Activated CD8-positive, alpha-beta T cell treated with anti-CD3 and anti-CD28 coated beads for 36 hours (primary cell): ENCODE measurements at regions not wholly inside any gene's neighbourhood (a gene's known extent, or its start where the extent isn't known, plus 50 kb on each side); places are given as distances from the start of the nearest gene placed in this dataset.

Experiments
- ATAC-seq: fragments of 200-7000 bp; cut with Tn5 transposase; one replicate; pipeline ENCODE4 v1.10.0; 2021; ENCODE audit warnings: mild to moderate bottlenecking, moderate library complexity
- CTCF ChIA-PET: fragments of 350-600 bp; sonication (Branson Sonifier 250); formaldehyde crosslinking; loops from one replicate; lab custom pipeline; 2021; ENCODE audit warnings: antibody characterized with exemption; lab: Charles Lee
- POLR2A ChIA-PET: fragments of 350-600 bp; sonication (Branson Sonifier 250); formaldehyde crosslinking; loops from one replicate; lab custom pipeline; 2021; ENCODE audit warnings: antibody characterized with exemption; lab: Charles Lee
- DNase-seq: peaks from one replicate; pipeline ENCODE4 v3.0.0-alpha.2; 2020
- H3K27ac Mint-ChIP-seq: one replicate; pipeline ENCODE4 v1.8.0; 2021; ENCODE audit warnings: mild to moderate bottlenecking, mixed read lengths
- H3K27me3 Mint-ChIP-seq: one replicate; pipeline ENCODE4 v1.8.0; 2021; ENCODE audit warnings: mixed read lengths
- H3K36me3 Mint-ChIP-seq: one replicate; pipeline ENCODE4 v1.8.0; 2021; ENCODE audit warnings: low read depth, mixed read lengths
- H3K4me1 Mint-ChIP-seq: one replicate; pipeline ENCODE4 v1.8.0; 2021; ENCODE audit warnings: low read depth, mixed read lengths
- H3K4me3 Mint-ChIP-seq: one replicate; pipeline ENCODE4 v1.8.0; 2021; ENCODE audit warnings: mild to moderate bottlenecking, moderate library complexity, mixed read lengths
- H3K9me3 Mint-ChIP-seq: one replicate; pipeline ENCODE4 v1.8.0; 2021; ENCODE audit warnings: mixed read lengths
- intact Hi-C: fragments of 100-400 bp; cut with micrococcal nuclease; formaldehyde crosslinking; loops from one replicate; pipeline ENCODE4 v1.10.0; 2022
- TF ChIP-seq, protein P1 (sequence below): fragments of 200-600 bp; IDR thresholded peaks from one replicate; pipeline ENCODE4 v1.8.0; 2022; ENCODE audit warnings: antibody characterized with exemption, mild to moderate bottlenecking

DNA sequence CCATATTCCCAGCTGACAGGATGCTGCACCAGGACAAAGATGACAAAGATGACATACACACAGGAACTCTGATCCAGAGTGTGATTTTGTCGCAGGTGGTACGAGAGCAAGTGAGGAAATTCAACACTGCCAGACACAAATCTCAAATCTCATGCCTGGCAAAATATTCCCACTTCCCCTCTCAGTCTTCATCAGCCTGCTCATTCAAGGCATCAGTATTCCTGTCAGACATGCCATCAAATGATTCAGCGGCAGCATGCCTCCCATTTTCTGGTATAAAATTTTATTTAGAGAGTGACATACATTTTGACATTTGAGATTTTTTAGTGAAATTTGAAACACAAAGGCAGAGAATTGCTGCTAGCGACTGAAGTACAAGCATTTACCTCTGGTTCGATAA is 228.1 kb upstream of the LMCD1 start:
- no peak overlapping the region for H3K27ac Mint-ChIP-seq
- H3K4me1 Mint-ChIP-seq, result no peaks in the 10 kb centered on the region
- ChIA-PET POLR2A (no interaction called here), CTCF (no interaction called here)
- no peaks in the 10 kb centered on the region for H3K36me3 Mint-ChIP-seq
- TF ChIP-seq, protein P1, sequence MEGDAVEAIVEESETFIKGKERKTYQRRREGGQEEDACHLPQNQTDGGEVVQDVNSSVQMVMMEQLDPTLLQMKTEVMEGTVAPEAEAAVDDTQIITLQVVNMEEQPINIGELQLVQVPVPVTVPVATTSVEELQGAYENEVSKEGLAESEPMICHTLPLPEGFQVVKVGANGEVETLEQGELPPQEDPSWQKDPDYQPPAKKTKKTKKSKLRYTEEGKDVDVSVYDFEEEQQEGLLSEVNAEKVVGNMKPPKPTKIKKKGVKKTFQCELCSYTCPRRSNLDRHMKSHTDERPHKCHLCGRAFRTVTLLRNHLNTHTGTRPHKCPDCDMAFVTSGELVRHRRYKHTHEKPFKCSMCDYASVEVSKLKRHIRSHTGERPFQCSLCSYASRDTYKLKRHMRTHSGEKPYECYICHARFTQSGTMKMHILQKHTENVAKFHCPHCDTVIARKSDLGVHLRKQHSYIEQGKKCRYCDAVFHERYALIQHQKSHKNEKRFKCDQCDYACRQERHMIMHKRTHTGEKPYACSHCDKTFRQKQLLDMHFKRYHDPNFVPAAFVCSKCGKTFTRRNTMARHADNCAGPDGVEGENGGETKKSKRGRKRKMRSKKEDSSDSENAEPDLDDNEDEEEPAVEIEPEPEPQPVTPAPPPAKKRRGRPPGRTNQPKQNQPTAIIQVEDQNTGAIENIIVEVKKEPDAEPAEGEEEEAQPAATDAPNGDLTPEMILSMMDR, result no peak
- no peaks in the 10 kb centered on the region for H3K27me3 Mint-ChIP-seq
- no peak for ATAC-seq
- no peak overlapping the region for H3K4me3 Mint-ChIP-seq
- intact Hi-C loops, result no loop called here
- H3K9me3 Mint-ChIP-seq, result no peaks in the 10 kb centered on the region
- no peak for DNase-seq

DNA sequence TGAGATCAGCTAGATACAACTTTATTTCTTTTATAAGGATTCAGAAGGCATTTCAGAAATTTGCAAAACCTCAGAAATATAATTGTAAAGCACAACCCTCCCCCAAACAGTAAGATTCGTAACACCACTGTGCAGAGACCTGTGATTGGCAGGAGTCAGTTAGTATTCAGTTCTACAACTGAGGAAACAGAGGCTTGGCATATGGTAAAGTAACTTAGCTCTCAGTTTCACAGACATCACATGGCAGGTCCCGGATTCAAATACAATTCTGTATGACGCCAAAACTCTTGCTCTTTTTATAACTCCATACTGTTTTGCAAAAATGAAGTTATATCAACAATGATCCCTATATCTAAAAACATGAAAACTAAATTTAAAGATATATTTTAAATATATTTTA is 225.6 kb upstream of the LMCD1 start:
- Mint-ChIP-seq H3K27me3 (no peaks in the 10 kb centered on the region), H3K4me1 (no peaks in the 10 kb centered on the region), H3K9me3 (no peaks in the 10 kb centered on the region), H3K27ac (no peak overlapping the region), H3K36me3 (no peaks in the 10 kb centered on the region), H3K4me3 (no peak overlapping the region)
- intact Hi-C loops, result no loop called here
- ChIA-PET CTCF (interaction anchor here (0.8 to 1.1 kb wide), 4 partner anchors 20 to 141 kb away, joined by 3 to 6 read pairs (median 3); no protein-coding TSS in a partner anchor), POLR2A (no interaction called here)
- TF ChIP-seq, protein P1, result no peak
- DNase-seq (no peak), ATAC-seq (no peak)

DNA sequence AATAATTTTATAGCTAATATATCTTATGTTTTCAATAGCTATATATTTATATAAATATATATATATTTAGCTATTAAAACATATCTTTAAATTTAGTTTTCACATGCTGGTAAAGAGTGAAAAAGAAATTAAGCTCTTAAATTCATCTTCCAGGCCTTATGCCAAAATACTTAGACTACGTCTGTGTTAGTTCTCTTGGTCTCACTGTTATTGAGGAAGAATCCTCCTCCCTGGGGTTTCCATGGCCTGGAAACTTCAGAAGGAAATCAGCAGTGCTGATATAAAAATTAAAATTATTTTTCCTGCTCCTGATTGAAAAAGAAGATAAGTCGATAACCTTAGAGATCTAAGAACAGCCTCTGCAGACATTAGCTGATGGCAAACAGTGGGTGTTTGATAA is 225.1 kb upstream of the LMCD1 start:
- no peak for ATAC-seq
- TF ChIP-seq, protein P1, result no peak

DNA sequence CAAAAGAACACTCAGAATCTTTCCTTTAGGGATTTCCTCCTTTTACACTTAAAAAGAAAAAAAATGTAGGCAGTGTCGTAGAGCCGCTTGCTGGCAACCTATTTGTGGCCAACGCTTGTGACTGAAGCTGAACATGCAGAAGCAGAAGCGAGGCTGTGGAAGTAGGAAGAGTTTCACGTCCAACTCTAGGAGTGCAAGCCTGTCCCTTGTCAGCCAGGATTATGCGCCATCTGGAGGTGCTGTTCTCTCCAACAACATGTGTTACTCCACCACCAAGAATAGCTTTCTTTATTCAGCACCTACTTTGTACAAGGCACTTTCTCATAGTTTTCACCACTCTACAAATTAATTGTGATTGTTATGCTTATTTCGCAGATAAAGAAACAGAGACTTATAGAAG is 223.2 kb upstream of the LMCD1 start:
- intact Hi-C loops, result no loop called here
- TF ChIP-seq, protein P1, result no peak
- ChIA-PET CTCF (no interaction called here), POLR2A (no interaction called here)
- Mint-ChIP-seq H3K27me3 (no peaks in the 10 kb centered on the region), H3K27ac (no peak overlapping the region), H3K4me3 (no peak overlapping the region), H3K36me3 (no peaks in the 10 kb centered on the region), H3K4me1 (no peaks in the 10 kb centered on the region), H3K9me3 (no peaks in the 10 kb centered on the region)
- ATAC-seq (no peak), DNase-seq (no peak)

More for the DNA sequence above, 225.1 kb upstream of the LMCD1 start:
- DNase-seq, result no peak
- POLR2A ChIA-PET, result no interaction called here
- CTCF ChIA-PET, result interaction anchor here (0.8 to 1.1 kb wide), 4 partner anchors 20 to 141 kb away, joined by 3 to 6 read pairs (median 3); no protein-coding TSS in a partner anchor
- no peak overlapping the region for H3K27ac Mint-ChIP-seq
- no peaks in the 10 kb centered on the region for H3K27me3 Mint-ChIP-seq
- H3K4me1 Mint-ChIP-seq, result no peaks in the 10 kb centered on the region
- intact Hi-C loops, result no loop called here
- H3K4me3 Mint-ChIP-seq, result no peak overlapping the region
- no peaks in the 10 kb centered on the region for H3K9me3 Mint-ChIP-seq
- no peaks in the 10 kb centered on the region for H3K36me3 Mint-ChIP-seq

DNA sequence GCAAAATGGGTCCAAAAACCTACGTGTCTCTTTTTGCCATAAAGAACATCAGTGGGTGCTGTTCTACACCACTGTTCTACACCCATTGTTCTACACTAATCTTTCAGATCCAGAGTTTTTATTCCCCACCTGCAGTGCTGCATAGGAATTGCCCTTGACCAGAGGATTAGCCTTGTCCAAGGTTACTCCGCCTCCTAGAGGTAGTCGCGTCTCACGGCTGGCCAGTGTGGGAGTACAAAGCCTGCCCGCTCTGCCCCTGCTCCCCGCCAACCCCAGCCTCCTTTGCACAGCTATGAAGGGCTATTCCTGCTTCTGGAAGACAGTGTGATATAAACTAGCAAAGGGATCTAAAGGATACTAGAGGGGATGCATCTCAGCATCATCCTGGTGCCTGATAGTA is 222.1 kb upstream of the LMCD1 start:
- Mint-ChIP-seq H3K9me3 (no peaks in the 10 kb centered on the region), H3K36me3 (no peaks in the 10 kb centered on the region), H3K4me3 (no peak overlapping the region), H3K4me1 (no peaks in the 10 kb centered on the region), H3K27me3 (no peaks in the 10 kb centered on the region), H3K27ac (no peak overlapping the region)
- no peak for ATAC-seq
- ChIA-PET POLR2A (no interaction called here), CTCF (no interaction called here)
- TF ChIP-seq, protein P1, result no peak
- DNase-seq, result no peak
- intact Hi-C loops, result no loop called here
